ENCODE measurements at regions not wholly inside any gene's neighbourhood (a gene's known extent, or its start where the extent isn't known, plus 50 kb on each side); places are given as distances from the start of the nearest gene placed in this dataset.

DNA sequence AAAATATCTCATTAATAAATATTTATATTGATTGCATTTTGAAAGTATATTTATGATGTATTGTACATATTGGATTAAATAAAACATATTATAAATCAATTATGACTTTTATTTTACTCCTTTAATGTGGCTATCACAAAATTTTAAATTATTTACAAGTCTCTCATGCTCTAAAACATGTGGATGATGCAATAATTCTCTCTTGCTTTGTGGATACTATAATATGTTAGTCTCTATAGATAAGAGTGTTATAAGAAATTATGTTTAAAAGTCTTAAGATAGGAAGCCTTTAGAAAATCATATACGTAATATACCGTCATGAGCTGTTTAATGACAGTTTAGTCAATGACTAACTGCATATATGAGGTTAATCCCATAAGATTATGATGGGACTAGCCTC is 547.4 kb upstream of the ALCAM start:
- Histone ChIP-seq H3K9me3 (peaks cover 0 to 6% of the 10 kb centered on the region in 2 donors), H3K4me1 (no peaks in the 10 kb centered on the region), H3K27me3 (no peaks in the 10 kb centered on the region), H3K4me3 (no peak overlapping the region), H3K36me3 (no peaks in the 10 kb centered on the region), H3K27ac (no peak overlapping the region)
- DNase-seq (ENCODE audit: low spot score in 2 of 2): no peak
- intact Hi-C loops (cut with DNase I): no loop called here
- TF ChIP-seq, protein P1, sequence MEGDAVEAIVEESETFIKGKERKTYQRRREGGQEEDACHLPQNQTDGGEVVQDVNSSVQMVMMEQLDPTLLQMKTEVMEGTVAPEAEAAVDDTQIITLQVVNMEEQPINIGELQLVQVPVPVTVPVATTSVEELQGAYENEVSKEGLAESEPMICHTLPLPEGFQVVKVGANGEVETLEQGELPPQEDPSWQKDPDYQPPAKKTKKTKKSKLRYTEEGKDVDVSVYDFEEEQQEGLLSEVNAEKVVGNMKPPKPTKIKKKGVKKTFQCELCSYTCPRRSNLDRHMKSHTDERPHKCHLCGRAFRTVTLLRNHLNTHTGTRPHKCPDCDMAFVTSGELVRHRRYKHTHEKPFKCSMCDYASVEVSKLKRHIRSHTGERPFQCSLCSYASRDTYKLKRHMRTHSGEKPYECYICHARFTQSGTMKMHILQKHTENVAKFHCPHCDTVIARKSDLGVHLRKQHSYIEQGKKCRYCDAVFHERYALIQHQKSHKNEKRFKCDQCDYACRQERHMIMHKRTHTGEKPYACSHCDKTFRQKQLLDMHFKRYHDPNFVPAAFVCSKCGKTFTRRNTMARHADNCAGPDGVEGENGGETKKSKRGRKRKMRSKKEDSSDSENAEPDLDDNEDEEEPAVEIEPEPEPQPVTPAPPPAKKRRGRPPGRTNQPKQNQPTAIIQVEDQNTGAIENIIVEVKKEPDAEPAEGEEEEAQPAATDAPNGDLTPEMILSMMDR (IDR thresholded peaks at IDR 0.05): no peak

GRCh38 chr3:104820959-104821358 is 545.8 kb upstream of the ALCAM start:
- no peaks in the 10 kb centered on the region for H3K4me1 ChIP-seq
- H3K27ac ChIP-seq: no peak overlapping the region
- intact Hi-C loops (cut with DNase I): no loop called here
- no peak overlapping the region for H3K4me3 ChIP-seq
- no peaks in the 10 kb centered on the region for H3K27me3 ChIP-seq
- H3K36me3 ChIP-seq: no peaks in the 10 kb centered on the region
- peaks cover 0 to 6% of the 10 kb centered on the region in 2 donors for H3K9me3 ChIP-seq
- DNase-seq (ENCODE audit: low spot score in 2 of 2): no peak
- TF ChIP-seq, protein P1 (IDR thresholded peaks at IDR 0.05): no peak

- peaks cover 0 to 6% of the 10 kb centered on the region in 2 donors for H3K9me3 ChIP-seq
- H3K27me3 ChIP-seq: no peaks in the 10 kb centered on the region
These were observed 541.6 kb upstream of the ALCAM start for GRCh38 chr3:104825116-104825515.

DNA sequence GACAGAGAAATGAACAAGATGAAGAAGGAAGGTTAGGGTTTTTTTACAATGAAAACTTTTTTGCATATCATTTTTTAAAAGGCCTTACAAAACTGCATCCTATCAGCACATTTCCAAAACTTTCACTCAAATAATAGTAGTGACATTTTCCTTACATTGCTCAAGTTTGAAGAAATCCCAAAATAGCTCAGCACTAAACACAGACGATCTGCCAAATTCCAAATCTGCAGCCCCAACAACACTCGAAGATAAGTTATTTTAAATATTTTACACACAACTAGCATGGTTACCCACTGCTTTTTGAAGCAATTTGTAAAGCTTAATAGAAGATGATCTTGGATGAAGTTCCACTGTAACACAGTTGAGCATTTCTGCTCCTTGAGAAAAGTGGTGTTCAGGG is 535.6 kb upstream of the ALCAM start:
- no peak for DNase-seq (ENCODE audit: low spot score in 2 of 2)
- H3K9me3 ChIP-seq: no peaks in the 10 kb centered on the region
- H3K27ac ChIP-seq: no peak overlapping the region
- no peaks in the 10 kb centered on the region for H3K27me3 ChIP-seq
- no peaks in the 10 kb centered on the region for H3K4me1 ChIP-seq
- intact Hi-C loops (cut with DNase I): no loop called here
- no peak overlapping the region for H3K4me3 ChIP-seq
- TF ChIP-seq, protein P1 (IDR thresholded peaks at IDR 0.05): no peak
- H3K36me3 ChIP-seq: no peaks in the 10 kb centered on the region

More at GRCh38 chr3:104825116-104825515, 541.6 kb upstream of the ALCAM start:
- Histone ChIP-seq H3K36me3 (no peaks in the 10 kb centered on the region), H3K4me1 (no peaks in the 10 kb centered on the region), H3K4me3 (no peak overlapping the region), H3K27ac (no peak overlapping the region)
- TF ChIP-seq, protein P1 (IDR thresholded peaks at IDR 0.05): no peak
- intact Hi-C loops (cut with DNase I): no loop called here
- no peak for DNase-seq (ENCODE audit: low spot score in 2 of 2)

- TF ChIP-seq, protein P1 (IDR thresholded peaks at IDR 0.05): no peak
- Histone ChIP-seq H3K4me3 (no peak overlapping the region), H3K9me3 (no peaks in the 10 kb centered on the region), H3K27ac (no peak overlapping the region), H3K27me3 (no peaks in the 10 kb centered on the region), H3K4me1 (no peaks in the 10 kb centered on the region), H3K36me3 (no peaks in the 10 kb centered on the region)
- intact Hi-C loops (cut with DNase I): no loop called here
- no peak for DNase-seq (ENCODE audit: low spot score in 2 of 2)
These were observed 534.2 kb upstream of the ALCAM start for GRCh38 chr3:104832530-104832929.

GRCh38 chr3:104835376-104835775 is 531.3 kb upstream of the ALCAM start:
- TF ChIP-seq, protein P1 (IDR thresholded peaks at IDR 0.05): no peak
- H3K27me3 ChIP-seq: no peaks in the 10 kb centered on the region
- no peak overlapping the region for H3K4me3 ChIP-seq
- no peaks in the 10 kb centered on the region for H3K36me3 ChIP-seq
- H3K27ac ChIP-seq: no peak overlapping the region
- H3K4me1 ChIP-seq: no peaks in the 10 kb centered on the region
- intact Hi-C loops (cut with DNase I): no loop called here
- no peak for DNase-seq (ENCODE audit: low spot score in 2 of 2)
- no peaks in the 10 kb centered on the region for H3K9me3 ChIP-seq

Data from ascending aorta (tissue), 2 donors.